ENCODE measurements at regions not wholly inside any gene's neighbourhood (a gene's known extent, or its start where the extent isn't known, plus 50 kb on each side); places are given as distances from the start of the nearest gene placed in this dataset.

- POLR2A ChIA-PET (ENCODE audit: unreplicated experiment) = no interaction called here
- intact Hi-C loops (cut with micrococcal nuclease) = no loop called here
- no peak for DNase-seq
- no peaks in the 10 kb centered on the region for H3K79me2 ChIP-seq (ENCODE audit: low read length)
- no peaks in the 10 kb centered on the region for H3K36me3 ChIP-seq (ENCODE audit: low read depth, low read length)
- no peak overlapping the region for H3K4me3 ChIP-seq (ENCODE audit: low read length)
- no peak overlapping the region for H3K4me2 ChIP-seq (ENCODE audit: low read length)
- no peak for ATAC-seq
- CTCF ChIA-PET = no interaction called here
- no TSS peak for BruUV-seq (replicated peaks)
- no peak overlapping the region for H2AFZ ChIP-seq (ENCODE audit: low read length)
- no peak for TF ChIP-seq EZH2phosphoT487 (IDR thresholded peaks at IDR 0.05; ENCODE audit: borderline replicate concordance, low read length)
- TF ChIP-seq, protein P1, sequence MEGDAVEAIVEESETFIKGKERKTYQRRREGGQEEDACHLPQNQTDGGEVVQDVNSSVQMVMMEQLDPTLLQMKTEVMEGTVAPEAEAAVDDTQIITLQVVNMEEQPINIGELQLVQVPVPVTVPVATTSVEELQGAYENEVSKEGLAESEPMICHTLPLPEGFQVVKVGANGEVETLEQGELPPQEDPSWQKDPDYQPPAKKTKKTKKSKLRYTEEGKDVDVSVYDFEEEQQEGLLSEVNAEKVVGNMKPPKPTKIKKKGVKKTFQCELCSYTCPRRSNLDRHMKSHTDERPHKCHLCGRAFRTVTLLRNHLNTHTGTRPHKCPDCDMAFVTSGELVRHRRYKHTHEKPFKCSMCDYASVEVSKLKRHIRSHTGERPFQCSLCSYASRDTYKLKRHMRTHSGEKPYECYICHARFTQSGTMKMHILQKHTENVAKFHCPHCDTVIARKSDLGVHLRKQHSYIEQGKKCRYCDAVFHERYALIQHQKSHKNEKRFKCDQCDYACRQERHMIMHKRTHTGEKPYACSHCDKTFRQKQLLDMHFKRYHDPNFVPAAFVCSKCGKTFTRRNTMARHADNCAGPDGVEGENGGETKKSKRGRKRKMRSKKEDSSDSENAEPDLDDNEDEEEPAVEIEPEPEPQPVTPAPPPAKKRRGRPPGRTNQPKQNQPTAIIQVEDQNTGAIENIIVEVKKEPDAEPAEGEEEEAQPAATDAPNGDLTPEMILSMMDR (conservative IDR thresholded peaks at IDR 0.05; ENCODE audit: low read depth, low read length) = no peak
- no peak for TF ChIP-seq EZH2 (IDR thresholded peaks at IDR 0.05; ENCODE audit: low read length, unreplicated experiment)
- H4K20me1 ChIP-seq (ENCODE audit: low read length) = no peaks in the 10 kb centered on the region
- no peaks in the 10 kb centered on the region for H3K27me3 ChIP-seq (ENCODE audit: low read length)
- no peak overlapping the region for H3K9ac ChIP-seq (ENCODE audit: low read length)
- H3K9me2 ChIP-seq (replicated peaks; ENCODE audit: low read length) = no peaks in the 10 kb centered on the region
- H3K27ac ChIP-seq (ENCODE audit: low read length) = no peak overlapping the region
- H3F3A ChIP-seq (ENCODE audit: low read length, unreplicated experiment) = no peaks in the 10 kb centered on the region
- no peaks in the 10 kb centered on the region for H3K4me1 ChIP-seq (ENCODE audit: insufficient read depth, low read length)
- no peaks in the 10 kb centered on the region for H3K9me3 ChIP-seq (ENCODE audit: low read length)
Measured at GRCh38 chr2:147554521-147555107, 290.2 kb upstream of the ACVR2A start.

DNA sequence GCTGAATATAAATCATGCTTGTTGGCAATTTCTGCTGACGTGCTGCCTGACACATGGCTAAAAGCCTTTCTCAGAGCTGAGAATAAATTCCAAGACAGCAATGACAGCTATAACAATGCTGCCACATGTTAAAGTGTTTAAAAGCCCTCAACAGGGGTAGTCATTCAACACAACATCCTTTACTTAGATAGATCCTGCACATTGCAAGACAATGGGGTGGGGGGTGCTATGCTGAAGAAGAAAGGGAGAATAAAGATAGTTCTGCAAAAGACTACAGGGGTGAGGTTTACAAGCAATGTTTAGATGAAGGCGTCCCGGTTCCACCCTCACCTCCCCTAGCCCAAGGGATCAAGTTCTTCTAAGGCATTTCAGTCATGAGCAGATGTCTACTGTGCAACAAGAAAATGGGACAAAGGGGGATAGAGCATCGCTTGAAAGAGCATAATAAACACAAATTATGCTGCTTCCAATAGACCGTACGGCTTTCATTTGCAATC is 291.0 kb upstream of the ACVR2A start:
- H3K27ac ChIP-seq (ENCODE audit: low read length) = no peak overlapping the region
- no peaks in the 10 kb centered on the region for H3K27me3 ChIP-seq (ENCODE audit: low read length)
- ATAC-seq (no peak), DNase-seq (no peak)
- no peak overlapping the region for H3K4me3 ChIP-seq (ENCODE audit: low read length)
- H3K9me2 ChIP-seq (replicated peaks; ENCODE audit: low read length) = no peaks in the 10 kb centered on the region
- ChIA-PET POLR2A (ENCODE audit: unreplicated experiment) (no interaction called here), CTCF (no interaction called here)
- no peaks in the 10 kb centered on the region for H3K4me1 ChIP-seq (ENCODE audit: insufficient read depth, low read length)
- no peak overlapping the region for H3K9ac ChIP-seq (ENCODE audit: low read length)
- no peaks in the 10 kb centered on the region for H3K36me3 ChIP-seq (ENCODE audit: low read depth, low read length)
- no TSS peak for BruUV-seq (replicated peaks)
- H3K4me2 ChIP-seq (ENCODE audit: low read length) = no peak overlapping the region
- no peaks in the 10 kb centered on the region for H3F3A ChIP-seq (ENCODE audit: low read length, unreplicated experiment)
- TF ChIP-seq, protein P1 (conservative IDR thresholded peaks at IDR 0.05; ENCODE audit: low read depth, low read length) = no peak
- TF ChIP-seq EZH2 (IDR thresholded peaks at IDR 0.05; ENCODE audit: low read length, unreplicated experiment) (no peak), EZH2phosphoT487 (IDR thresholded peaks at IDR 0.05; ENCODE audit: borderline replicate concordance, low read length) (no peak)
- H4K20me1 ChIP-seq (ENCODE audit: low read length) = no peaks in the 10 kb centered on the region
- intact Hi-C loops (cut with micrococcal nuclease) = no loop called here
- H2AFZ ChIP-seq (ENCODE audit: low read length) = no peak overlapping the region
- no peaks in the 10 kb centered on the region for H3K9me3 ChIP-seq (ENCODE audit: low read length)
- H3K79me2 ChIP-seq (ENCODE audit: low read length) = no peaks in the 10 kb centered on the region

DNA sequence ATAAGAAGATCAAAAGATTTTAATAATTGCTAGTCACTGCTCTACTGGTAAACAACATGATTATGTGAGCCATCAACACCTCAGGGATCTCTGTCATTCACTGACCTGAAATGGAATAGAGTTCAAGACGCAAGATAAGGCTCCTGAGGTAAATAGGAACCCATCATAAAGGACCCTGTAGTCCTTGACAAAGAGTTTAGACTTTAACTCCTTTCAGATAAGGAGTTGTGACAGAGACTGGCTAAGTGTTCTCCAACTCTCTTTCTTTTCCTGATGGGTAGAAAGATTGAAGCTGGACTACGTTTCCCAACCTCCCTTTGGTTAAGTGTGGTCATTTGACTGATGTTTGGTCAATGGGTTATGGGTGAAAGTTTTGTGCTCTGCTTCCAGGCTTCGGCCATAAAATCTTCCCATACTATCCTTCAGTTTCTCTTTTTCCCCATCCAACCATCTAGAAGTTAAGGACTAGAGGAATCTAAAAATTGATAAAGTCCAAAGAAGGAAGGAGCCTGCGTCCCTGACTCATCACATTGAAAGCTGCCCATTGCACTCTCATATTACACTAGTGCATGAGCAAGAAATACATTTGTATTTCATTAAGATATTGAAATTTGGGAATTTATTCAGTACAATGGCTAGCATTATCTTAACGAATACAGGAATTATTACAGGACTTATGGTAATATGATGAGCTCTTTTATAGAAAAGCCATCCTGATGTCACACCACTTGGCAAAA is 293.7 kb upstream of the ACVR2A start:
- no peak for DNase-seq
- ChIA-PET POLR2A (ENCODE audit: unreplicated experiment) (no interaction called here), CTCF (no interaction called here)
- H3F3A ChIP-seq (ENCODE audit: low read length, unreplicated experiment) = no peaks in the 10 kb centered on the region
- no peaks in the 10 kb centered on the region for H3K27me3 ChIP-seq (ENCODE audit: low read length)
- intact Hi-C loops (cut with micrococcal nuclease) = no loop called here
- no peaks in the 10 kb centered on the region for H3K9me3 ChIP-seq (ENCODE audit: low read length)
- H3K9ac ChIP-seq (ENCODE audit: low read length) = no peak overlapping the region
- ATAC-seq = no peak
- no peaks in the 10 kb centered on the region for H4K20me1 ChIP-seq (ENCODE audit: low read length)
- H3K27ac ChIP-seq (ENCODE audit: low read length) = no peak overlapping the region
- no TSS peak for BruUV-seq (replicated peaks)
- TF ChIP-seq EZH2phosphoT487 (IDR thresholded peaks at IDR 0.05; ENCODE audit: borderline replicate concordance, low read length) (no peak), EZH2 (IDR thresholded peaks at IDR 0.05; ENCODE audit: low read length, unreplicated experiment) (no peak)
- TF ChIP-seq, protein P1 (conservative IDR thresholded peaks at IDR 0.05; ENCODE audit: low read depth, low read length) = no peak
- no peak overlapping the region for H3K4me2 ChIP-seq (ENCODE audit: low read length)
- no peaks in the 10 kb centered on the region for H3K4me1 ChIP-seq (ENCODE audit: insufficient read depth, low read length)
- no peaks in the 10 kb centered on the region for H3K79me2 ChIP-seq (ENCODE audit: low read length)
- H3K4me3 ChIP-seq (ENCODE audit: low read length) = no peak overlapping the region
- H3K9me2 ChIP-seq (replicated peaks; ENCODE audit: low read length) = no peaks in the 10 kb centered on the region
- no peak overlapping the region for H2AFZ ChIP-seq (ENCODE audit: low read length)
- no peaks in the 10 kb centered on the region for H3K36me3 ChIP-seq (ENCODE audit: low read depth, low read length)

Measured in PC-3 (cell line).